Fibroblast of lung (primary cell): ENCODE measurements at regions not wholly inside any gene's neighbourhood (a gene's known extent, or its start where the extent isn't known, plus 50 kb on each side); places are given as distances from the start of the nearest gene placed in this dataset.

Experiments
- CTCF ChIP-seq, 2 donors: IDR thresholded peaks in 1 of 2; conservative IDR thresholded peaks in 1 of 2; 1 replicate in 1 of 2; 2 replicates in 1 of 2; pipeline ENCODE4 v1.5.1; 2011 to 2012; ENCODE audit warnings: low read length in 2 of 2, control low read depth in 1 of 2, inconsistent platforms in 1 of 2, low read depth in 1 of 2, mild to moderate bottlenecking in 1 of 2
- EZH2 ChIP-seq: IDR thresholded peaks from 2 replicates; pipeline ENCODE4 v1.5.1; 2012; ENCODE audit warnings: low read length, control low read depth, mild to moderate bottlenecking; ENCODE audit errors: missing control alignments

GRCh38 chr2:34545486-34546136, 946.5 kb upstream of the FAM98A start:
- TF ChIP-seq CTCF (conservative IDR thresholded peaks at IDR 0.05 in 1 of 2, IDR thresholded peaks at IDR 0.05 in 1 of 2; ENCODE audit: low read depth in 1 of 2, low read length in 2 of 2) (no peak), EZH2 (no peak)
